HG03575 (cell line): ENCODE measurements at regions not wholly inside any gene's neighbourhood (a gene's known extent, or its start where the extent isn't known, plus 50 kb on each side); places are given as distances from the start of the nearest gene placed in this dataset.
A peak's percentile ranks its signal among the peaks of the same experiment; 100 is the strongest.

Source experiments
- ATAC-seq: cut with Tn5 transposase; IDR thresholded peaks from one replicate; pipeline ENCODE4 v1.9.1; 2021; ENCODE audit not compliant: unreplicated experiment, insufficient number of reproducible peaks, low FRiP score; ENCODE audit errors: extremely low read depth

- no peak for ATAC-seq
These were observed 145.6 kb upstream of the ZNF32 start for GRCh38 chr10:43794181-43794815.

DNA sequence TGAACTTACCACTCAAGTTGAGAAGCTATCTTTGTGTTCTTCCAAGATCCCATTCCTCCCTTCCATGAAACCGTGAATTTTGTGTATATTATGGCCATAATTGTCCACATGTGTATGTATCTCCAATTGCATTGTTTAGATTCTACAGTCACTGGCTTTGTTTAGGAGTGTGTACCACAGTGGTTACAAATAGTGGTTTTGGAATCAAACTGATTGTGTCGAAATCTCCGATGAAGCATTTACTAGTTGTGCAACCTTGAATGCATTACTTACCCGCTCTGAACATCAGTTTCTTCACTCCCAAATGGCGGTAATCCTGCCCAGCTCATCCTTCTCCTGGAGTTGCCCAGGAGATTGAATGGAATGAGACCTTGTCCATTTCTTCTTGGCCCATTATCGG, 145.0 kb upstream of the ZNF32 start:
- ATAC-seq: no peak

GRCh38 chr10:43790147-43790546, 141.5 kb upstream of the ZNF32 start:
- ATAC-seq: no peak

DNA sequence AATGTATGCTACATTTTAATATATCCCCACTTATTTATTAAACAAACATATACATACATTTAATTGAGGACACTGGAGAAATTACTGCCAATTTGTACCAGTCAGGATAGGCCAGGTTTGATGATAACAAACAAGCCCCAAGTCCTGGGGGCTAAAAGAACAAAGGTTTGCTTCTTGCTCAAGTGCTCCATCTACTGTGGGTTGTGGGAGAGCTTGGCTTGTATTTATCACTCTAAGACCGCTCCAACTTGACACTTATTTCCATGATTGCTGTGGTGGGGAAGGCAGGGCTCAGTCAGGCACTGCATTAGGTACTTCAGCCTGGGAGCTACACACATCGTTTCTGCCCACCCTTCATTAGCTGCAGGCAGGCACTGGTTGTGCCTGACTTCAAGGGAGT, 136.6 kb upstream of the ZNF32 start:
- ATAC-seq: no peak

- no peak for ATAC-seq
These were observed 134.1 kb upstream of the ZNF32 start for GRCh38 chr10:43782814-43783213.

DNA sequence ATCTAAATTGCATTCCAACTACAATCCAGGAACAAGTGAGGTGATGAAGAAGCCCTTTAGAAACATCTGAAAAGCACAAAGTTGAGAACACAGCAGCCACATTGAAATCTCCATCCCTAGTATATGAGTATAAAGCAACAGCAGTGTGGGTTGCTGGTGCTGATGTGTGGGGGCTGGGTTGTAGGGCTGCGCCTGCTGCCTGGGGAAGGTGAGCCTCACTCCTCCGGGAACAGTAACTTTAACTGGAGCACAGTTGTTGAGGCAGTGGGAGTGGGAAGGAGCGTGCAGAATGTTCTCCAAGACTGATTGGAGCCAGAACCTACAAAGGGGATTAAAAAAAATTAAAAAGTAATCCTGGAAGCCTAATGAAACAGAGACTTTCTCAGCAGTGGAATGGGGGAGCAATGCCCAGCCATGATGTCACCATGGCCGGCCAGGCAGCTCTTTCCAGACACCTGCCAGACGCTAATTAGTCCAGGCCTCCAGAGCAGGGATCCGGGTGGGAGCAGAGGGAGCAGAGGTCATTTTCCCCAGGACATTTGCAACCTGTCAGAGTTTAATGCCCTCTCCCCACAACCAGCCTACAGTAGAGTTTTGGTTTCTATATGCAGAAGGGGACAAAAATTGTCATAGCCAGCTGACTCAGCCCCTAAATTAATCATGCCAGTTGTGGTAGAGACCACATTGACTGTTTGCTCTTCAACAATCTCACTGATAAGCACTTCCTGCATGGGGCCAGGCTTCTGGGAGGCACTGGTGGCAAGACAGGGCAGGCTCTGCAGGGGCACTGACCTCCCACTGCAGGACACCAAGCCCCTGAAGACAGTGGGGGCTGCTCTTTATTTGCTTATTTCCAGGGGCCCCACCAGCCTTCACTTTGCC, 133.0 kb upstream of the ZNF32 start:
- peak; percentile 46 for ATAC-seq

DNA sequence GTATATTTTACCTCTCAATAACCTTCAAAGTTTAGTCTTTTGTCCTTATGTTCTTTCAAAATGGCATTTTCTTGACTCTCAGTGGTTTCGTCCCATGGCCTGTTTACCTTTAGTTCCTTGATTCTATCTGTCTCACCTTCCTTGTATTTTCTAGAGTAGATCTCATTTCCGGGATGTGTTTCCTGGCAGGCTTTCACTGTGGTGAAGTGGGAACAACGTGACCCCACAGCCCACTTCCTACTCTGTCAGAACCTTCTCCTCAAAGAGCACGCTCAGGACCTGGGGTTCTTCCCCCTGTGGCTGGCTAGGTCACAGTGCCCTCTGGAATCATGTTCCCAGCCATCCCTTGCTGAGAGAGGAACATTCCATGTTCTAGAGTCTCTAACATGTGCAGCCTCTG, 129.9 kb upstream of the ZNF32 start:
- no peak for ATAC-seq

- no peak for ATAC-seq
These were observed 126.7 kb upstream of the ZNF32 start for GRCh38 chr10:43775384-43775783.

- ATAC-seq: no peak
These were observed 125.6 kb upstream of the ZNF32 start for GRCh38 chr10:43774234-43774769.

DNA sequence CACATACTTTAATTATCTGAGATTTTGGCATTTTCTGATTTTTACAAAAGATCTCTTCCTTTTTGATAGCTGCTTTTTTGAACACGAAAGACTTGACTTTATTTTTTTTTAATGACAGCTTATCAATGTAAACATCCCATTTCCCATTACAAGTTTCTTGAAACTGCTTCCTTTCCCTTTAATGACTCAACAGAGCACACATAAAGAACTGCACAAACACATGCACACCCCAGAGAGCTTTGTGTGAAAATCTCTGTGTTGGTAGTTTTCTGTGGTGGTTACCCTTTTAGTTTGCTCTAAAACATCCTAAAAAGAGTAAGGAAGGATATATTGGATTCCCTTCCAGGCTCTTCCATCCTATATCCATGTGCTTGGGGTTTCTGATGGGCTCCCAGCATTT, 125.1 kb upstream of the ZNF32 start:
- no peak for ATAC-seq

DNA sequence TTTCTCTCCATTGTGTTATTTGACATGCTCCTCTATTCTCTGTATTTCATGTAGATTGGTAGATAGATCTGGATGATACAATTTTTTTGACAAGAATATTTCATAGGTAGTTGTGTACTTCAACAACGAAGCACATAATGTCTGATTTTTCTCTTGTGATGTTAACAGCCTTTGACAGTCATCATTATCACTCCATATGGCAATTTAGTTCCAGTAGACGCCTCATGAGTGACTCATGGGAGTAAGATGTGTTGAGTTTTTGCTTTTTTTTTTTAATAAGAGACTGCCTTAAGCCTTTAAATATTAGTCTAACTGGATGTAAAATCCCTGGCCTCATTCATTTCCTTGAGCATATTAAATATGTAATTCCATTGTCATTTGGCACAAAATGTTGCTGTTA, 123.5 kb upstream of the ZNF32 start:
- no peak for ATAC-seq

DNA sequence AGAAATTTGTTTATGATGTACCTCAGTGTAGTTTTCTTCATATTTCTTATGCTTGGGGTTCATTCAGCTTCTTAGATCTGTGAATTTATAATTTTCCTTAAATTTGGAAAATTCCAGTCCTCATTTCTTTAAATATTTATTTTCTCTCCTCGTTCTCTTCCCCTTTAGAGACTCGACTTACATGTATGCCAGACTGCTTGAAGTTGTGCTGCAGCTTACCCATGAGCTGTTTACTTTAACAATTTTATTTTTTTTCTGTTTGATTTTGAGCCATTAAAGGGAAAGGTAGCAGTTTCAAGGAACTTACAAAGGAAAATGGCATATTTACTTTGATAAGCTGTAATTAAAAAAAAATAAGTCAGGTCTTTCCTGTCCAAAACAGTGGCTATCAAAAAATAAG, 123.0 kb upstream of the ZNF32 start:
- ATAC-seq: no peak

DNA sequence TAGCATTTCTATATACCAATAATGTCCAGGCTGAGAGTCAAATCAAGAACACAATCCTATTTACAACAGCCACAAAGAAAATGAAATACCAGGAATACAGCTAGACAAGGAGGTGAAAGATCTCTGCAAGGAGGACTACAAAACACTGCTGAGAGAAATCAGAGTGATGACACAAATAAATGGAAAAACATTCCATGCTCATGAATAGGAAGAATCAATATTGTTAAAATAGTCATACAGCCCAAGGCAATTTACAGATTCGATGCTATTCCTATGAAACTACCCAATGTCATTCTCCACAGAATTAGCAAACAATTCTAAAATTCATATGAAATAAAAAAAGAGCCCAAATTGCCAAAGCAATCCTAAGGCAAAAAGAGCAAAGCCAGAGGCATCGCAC, 116.8 kb upstream of the ZNF32 start:
- ATAC-seq: no peak

- ATAC-seq: no peak
These were observed 115.2 kb upstream of the ZNF32 start for GRCh38 chr10:43763846-43764245.

- no peak for ATAC-seq
These were observed 111.8 kb upstream of the ZNF32 start for GRCh38 chr10:43760514-43760913.

DNA sequence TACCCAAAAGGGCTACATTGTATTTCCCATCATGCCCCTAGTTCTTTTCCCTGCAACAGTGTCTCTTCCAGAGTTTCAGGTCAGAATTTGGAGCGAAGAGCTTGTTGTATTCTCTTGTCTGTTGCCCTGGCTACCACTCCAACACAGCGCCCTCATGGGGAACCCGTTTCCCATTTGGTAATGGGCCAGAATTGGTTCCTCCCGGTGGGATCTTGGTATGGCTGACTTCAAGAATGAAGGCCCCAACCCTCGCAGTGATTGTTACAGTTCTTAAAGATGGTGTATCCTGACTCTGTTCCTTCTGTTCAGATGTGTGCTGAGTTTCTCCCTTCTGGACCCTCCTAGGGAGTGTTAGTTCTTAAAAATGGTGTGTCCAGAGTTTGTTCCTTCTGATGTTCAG, 110.5 kb upstream of the ZNF32 start:
- no peak for ATAC-seq

DNA sequence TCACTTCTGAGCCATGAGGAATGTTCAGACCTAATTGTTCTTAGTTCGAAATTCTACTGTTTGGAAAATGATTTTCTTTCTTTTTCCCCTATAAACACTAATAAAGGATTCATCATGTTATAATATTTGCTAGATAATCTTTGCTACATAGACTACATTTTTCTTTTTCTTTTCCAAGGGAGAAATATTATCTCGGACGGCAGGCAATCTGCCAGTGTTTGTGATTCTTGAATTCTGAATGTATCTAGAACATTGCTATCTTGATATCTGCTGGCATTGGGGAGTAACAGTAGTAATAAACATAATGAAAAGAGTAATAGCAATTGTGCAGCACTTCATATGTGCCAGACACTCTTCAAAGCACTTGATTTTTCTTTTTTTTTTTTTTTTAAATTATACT, 107.7 kb upstream of the ZNF32 start:
- ATAC-seq: no peak

GRCh38 chr10:43754569-43755260, 106.0 kb upstream of the ZNF32 start:
- no peak for ATAC-seq

GRCh38 chr10:43753397-43754061, 104.8 kb upstream of the ZNF32 start:
- ATAC-seq: no peak
